ENCODE measurements at regions not wholly inside any gene's neighbourhood (a gene's known extent, or its start where the extent isn't known, plus 50 kb on each side); places are given as distances from the start of the nearest gene placed in this dataset.

DNA sequence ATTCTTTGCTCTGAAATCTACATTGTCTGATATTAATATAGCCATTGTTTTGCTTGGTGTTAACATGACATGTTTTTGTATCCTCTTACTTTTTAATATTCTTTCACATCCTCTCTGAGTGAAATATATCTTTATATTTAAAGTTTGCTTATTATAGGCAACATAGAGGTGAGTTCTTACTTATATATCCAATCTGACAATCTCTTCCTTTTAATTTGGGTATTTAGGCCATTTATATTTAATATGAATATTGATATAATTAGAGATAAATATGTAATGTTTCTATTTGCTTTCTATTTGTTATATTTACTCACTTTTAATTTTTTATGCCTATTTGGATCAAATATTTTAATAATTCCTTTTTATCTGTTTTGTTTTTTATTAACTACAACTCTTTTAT is 554.1 kb upstream of the SALL1 start:
- no peak for DNase-seq

DNA sequence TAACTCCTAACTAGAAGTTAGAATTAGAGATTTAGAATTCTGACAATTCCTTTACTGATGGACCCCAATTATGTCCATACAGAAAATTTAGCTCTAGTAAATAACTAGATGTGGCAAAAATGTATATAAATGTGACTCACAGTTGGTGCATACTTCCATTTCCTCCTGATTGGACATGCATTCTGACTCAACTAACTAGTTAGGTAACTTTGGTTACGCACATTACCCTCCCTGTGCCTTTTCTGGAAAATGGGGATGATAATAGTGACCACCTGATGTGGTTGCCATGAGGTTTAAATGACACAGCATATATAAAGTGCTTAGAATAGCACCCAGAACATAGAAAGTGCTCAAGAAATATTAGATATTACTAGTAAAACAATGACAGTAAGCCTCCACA is 550.0 kb upstream of the SALL1 start:
- DNase-seq, result no peak

DNA sequence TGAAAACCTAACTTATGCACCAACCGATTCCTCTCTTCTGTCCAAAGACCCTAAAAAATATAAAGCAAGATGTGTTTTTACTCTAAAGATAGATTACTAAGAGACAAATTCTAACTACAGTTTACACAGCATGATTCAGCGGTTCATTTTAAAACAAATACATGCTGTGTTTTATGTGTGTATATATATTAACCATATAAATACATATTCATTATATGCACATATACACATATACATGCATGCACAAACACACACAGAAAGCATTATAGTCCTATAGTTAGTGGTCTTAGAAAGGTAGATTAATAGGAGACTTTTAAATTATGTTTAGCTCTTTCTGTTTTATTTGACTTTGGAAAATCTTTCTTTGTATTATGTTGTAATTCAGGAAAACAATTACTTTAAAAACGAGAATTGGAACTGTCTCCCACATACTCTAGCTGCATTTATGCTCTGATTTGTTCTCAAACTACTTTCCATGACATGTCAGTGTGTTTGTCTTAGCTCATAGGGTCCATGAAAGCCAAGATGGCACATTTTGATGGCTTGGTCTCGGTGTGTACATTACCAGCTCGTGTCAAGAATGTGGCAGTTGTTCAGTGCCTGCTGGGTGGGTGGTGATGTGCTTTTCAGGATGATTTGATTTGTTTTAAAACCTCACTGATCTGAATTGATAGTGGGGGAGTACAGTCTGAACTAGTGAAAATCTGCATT is 548.8 kb upstream of the SALL1 start:
- no peak for DNase-seq

GRCh38 chr16:51698647-51699046 is 547.6 kb upstream of the SALL1 start:
- DNase-seq, result no peak

- DNase-seq, result no peak
These were observed 546.4 kb upstream of the SALL1 start for GRCh38 chr16:51697454-51697853.

- no peak for DNase-seq
These were observed 545.3 kb upstream of the SALL1 start for GRCh38 chr16:51696376-51696775.

DNA sequence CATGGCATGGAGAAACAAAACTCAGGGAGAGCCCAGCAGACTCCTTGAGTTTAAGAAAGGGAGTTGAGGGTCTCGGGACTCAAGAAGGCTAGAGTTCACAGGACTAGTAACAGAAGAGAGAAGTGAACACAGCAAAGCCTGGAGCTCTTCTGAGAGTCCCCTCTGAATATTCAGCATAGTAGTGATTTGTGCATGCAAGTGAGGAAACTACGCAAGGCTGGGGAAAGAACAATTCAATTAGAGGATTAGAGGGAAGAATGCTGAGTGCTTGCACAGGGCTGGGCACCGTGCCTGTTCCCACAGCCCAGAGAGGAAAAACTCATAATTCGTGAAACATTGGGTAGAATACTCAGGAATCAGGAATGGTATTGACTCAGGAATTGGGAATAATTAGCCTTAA is 540.0 kb upstream of the SALL1 start:
- no peak for DNase-seq

GRCh38 chr16:51685498-51685897 is 534.4 kb upstream of the SALL1 start:
- DNase-seq, result no peak

DNA sequence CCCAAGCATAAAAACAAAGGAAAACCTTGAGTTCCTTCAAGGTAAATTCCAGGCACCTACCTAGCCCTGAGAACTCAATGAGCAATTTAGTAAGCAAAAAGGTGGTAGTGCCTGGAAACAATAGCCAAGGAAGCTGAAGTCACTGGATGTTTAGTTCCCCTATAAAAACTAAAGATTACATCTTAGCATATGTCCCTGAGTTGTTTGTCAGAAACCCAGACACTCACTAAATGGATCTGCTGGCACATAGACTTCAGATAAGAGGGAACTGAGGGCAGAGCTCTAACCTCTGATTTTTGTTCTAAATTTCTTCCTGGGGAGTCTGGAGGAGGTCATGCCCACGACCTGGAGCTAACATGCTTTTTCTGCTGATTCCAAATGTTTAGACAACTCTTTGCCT is 532.8 kb upstream of the SALL1 start:
- DNase-seq, result no peak

- DNase-seq, result no peak
These were observed 531.8 kb upstream of the SALL1 start for GRCh38 chr16:51682905-51683304.

GRCh38 chr16:51674615-51675014 is 523.5 kb upstream of the SALL1 start:
- DNase-seq, result no peak

DNA sequence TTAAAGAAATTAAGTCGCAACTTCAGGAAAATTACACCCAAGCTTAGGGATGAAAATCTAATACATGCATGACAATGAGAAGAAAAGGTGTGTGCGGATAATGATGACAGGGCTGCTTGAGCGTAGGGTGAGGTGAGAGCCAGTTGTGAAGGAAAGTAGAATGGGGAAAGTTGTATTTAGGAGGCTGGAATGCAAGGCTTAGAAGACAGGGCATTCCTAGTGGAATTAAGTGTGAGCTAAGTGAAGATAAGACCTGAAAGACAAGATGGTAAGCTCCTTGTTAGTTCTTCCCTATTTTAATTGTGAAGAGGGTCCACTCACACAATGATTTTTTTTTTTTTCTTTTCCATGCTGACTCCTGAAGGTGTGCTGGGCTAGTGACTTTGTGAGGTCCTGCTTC is 519.5 kb upstream of the SALL1 start:
- no peak for DNase-seq

GRCh38 chr16:51666821-51667220 is 515.8 kb upstream of the SALL1 start:
- no peak for DNase-seq

GRCh38 chr16:51666074-51666473 is 515.0 kb upstream of the SALL1 start:
- DNase-seq, result no peak

GRCh38 chr16:51665436-51665998 is 514.4 kb upstream of the SALL1 start:
- no peak for DNase-seq

DNA sequence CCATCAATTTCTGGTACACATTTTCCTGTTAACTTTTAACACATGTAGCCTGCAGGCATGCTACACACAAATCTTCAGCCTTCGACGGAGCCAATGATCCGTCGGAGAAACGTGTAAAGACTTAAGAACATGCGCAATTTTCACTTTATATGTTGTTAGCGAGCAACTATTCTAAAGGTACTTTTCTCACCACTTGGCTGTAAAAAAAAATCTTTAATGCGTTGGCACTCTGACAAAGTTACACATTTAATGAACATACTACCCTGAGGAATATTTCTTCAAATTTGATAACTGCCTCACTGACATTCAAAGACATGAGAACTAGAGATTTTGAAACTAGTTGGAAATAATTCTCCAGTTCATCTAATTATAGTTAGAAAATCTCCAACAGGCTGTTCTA is 507.5 kb upstream of the SALL1 start:
- DNase-seq, result no peak

DNA sequence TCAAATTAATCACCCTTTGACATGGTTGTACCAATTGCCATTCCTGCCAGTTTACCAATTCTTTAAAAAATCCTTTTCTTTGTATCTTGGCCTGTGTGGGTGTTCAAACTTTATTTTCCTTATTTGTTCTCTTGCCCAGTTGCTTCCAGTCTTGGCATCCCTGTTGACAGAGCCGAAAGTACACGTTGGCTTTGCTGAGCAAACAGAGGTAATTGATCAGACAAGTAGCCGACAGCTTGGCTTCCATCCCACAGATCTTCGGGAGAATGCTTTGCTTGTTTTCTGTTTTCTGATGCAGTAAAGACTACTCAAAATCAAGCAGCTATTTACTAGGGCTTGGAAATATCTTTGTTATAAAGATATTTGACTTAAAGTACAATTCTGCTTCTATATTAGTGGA is 506.8 kb upstream of the SALL1 start:
- DNase-seq, result no peak

DNA sequence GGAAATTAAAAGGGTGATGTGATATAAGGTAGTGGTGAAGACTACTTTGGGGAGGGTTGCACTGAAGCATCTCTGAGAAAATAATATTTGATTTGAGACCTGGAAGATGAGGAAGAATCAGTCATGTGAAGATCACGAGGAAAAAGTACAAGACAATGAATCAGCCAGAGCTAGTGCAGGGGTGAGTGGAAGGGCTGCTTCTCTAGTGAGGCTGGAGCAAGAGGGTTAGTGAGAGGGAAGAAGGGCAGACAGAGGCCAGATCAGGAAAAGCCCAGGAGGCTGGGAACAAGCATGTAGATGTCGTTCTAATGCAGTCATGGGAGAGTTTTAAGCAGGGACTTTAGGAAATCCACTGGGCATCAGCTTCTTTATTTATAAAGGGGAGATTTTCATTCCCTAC is 504.2 kb upstream of the SALL1 start:
- no peak for DNase-seq

DNA sequence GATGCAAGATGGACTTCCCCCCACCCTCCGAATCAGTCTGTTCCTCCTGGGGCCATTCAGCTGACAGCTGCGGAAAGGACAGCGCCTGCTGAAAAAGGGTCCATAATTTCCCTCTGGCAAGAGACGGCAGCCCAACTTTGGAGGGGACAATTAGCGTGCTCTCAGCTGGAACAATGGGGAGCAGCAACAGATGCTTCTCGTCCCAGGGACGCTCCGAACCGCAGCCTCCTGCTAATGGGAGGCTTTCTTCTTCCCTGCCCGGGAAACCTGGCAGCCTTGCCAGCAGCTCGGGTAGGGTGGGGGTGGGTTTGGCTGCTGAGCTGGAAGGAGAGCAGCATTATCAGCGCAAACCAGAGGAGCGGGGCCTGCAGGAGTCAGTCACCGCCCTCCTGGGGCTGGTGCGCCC is 500.0 kb upstream of the SALL1 start:
- no peak for DNase-seq

DNA sequence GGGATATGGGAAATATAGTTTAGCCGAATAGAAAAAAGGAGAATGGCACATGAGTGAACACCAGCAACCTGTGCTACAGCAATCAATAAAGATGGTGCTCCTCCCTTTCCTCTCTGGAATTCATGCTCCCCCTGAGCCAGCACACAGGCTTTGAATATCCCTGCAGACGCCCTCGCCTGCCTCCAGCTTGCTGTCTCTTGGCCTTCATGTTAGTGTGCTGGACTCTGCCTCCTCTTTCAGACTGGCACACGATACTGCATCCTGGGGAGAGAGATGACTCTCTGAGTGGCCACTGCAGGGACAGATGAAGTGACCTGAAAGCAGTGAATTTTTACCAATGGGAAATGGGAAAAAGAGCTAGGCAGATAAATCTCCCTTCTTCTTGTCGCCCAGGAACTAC is 498.6 kb upstream of the SALL1 start:
- no peak for DNase-seq

DNA sequence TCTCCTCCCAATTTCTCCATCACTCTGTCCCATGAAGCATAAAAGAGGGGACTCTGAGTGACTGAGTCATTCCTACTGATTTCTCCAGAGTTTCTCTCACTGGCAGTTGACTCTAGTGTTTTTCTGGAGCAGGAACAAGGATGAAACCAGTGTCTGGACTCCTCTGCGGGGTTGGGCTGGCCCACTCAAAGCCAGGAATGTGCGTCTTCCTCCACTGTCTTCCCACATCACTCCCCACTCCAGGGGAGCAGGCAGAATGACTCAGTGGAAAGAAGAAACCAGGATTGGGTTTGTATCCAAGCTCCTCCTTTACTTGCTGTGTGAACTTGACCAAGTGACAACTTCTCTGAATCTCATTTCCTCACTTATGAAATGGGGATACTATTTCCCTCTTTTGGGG is 497.5 kb upstream of the SALL1 start:
- DNase-seq, result no peak

- no peak for DNase-seq
These were observed 490.2 kb upstream of the SALL1 start for GRCh38 chr16:51641191-51641765.

GRCh38 chr16:51640196-51640595 is 489.1 kb upstream of the SALL1 start:
- DNase-seq, result no peak

GRCh38 chr16:51638339-51639135 is 487.5 kb upstream of the SALL1 start:
- no peak for DNase-seq
